DMS114 treated with DMSO at 0.1 percent for 48 hours (cell line): ENCODE measurements at regions not wholly inside any gene's neighbourhood (a gene's known extent, or its start where the extent isn't known, plus 50 kb on each side); places are given as distances from the start of the nearest gene placed in this dataset.
"Not testable (repeated sequence)": the region's sequence is repeated elsewhere in the genome, so short reads cannot be mapped to it uniquely, and the experiment has no call there.

Experiments
- DNase-seq: peaks from one replicate; lab custom pipeline; 2025; ENCODE audit not compliant: unreplicated experiment; lab: John Stamatoyannopoulos, UW

GRCh38 chr1:70745199-70745598 is 302.4 kb downstream of the PTGER3 start:
- peak; percentile 15 for DNase-seq

- DNase-seq: not testable (repeated sequence)
Observed at GRCh38 chr1:70746062-70746461, 301.6 kb downstream of the PTGER3 start.

- DNase-seq: not testable (repeated sequence)
Observed at GRCh38 chr1:70747123-70747522, 300.5 kb downstream of the PTGER3 start.

DNA sequence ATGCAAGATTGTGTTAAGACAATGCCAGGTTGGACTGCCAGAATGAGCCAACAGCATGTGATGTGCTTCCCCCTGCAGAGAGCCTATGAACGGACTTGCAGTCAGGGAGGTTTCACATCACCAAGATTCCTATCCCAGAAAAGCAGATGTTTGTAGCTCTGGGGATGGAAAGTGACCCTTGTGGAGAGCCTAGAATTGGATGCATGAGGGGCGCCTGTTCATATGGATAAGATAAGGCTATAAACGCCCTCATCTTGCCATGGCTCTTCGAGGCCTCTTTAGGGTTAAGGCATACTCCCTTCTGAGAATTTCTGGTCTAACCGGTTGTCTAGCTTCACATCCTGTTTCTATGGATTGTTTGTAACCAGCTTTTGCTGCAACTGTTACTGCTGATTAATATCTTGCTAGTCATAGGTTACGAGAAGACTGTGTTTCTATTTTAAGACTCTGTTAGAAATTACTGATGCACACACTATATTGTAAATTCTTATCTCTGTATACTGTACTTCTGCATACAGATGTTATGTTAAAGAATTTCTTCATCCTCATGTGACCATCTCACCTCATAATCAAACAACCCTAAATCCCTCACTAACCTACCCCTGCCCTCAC is 295.8 kb downstream of the PTGER3 start:
- DNase-seq: not testable (repeated sequence)

DNA sequence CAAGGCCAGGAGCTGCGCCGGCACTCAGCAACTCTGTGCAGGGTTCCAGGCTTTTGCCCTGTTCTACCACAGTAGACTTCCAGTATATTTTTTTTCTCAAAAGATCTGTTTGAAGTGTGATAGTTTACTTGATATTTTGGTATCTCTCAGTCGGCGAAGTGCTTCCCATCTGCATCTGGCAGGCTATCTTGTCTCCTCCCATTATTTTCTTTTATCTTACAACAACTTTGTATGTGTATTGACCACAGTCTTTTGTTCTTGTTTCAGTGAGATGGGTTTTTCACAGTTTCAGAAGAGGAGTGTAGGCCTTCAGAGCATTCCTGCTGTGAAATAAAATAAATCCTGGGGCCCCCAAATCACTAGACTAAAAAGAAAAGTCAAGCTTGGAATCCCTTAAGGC is 292.9 kb downstream of the PTGER3 start:
- DNase-seq: no peak

DNA sequence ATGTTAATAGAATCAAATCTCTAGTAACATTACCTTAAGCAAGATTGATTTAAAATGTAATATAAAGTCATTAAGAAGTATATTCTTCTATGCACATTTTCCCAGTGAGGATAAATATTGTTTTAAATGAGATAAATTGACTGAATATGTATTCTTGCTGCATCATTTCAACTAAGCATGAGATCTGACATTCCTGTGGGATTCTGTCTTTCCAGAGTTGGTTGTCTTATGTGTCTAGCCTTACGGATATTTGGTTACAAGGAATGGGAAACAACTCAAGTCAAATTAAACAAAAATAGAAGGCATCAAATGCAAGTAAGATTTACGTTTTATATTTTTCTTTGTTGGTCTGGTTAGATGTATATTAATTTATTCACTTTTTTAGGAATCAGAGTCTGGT is 287.5 kb downstream of the PTGER3 start:
- DNase-seq: no peak

DNA sequence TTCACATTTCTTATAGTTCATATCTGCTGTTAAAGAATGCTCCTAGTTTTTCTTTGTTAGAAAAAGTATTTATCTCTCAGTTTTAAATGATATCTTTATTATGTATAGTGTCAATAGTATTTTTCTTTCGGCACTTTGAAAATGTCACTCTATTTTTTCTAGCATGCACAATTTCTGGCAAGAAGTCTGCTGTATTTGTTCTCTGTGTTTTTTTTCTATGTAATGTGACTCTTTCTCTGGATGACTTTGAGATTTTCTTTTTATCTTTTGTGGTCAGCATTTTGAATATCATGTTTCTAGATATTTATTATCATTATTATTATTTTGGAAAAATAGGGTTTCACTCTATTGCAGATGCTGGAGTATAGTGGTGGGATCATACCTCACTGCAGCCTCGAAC is 285.2 kb downstream of the PTGER3 start:
- no peak for DNase-seq

DNA sequence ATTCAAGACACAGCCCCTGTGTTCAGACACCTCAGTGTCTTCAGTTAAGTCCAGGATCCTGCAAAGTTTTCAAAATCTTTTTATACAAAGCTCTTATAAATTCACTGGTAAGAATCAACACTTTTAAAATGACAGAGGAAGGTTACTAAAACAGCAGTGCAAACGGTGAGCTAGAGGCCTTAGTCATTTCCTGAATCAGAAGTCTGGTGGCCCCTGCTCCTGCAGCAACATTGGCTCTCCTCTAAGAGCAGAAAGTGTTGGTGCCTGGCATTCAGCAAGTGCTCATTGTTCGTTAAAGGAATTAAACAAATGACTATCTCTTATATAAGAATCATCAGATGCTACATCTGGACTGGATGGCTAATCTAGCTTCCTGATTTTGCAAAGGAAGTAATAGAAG is 282.9 kb downstream of the PTGER3 start:
- no peak for DNase-seq

DNA sequence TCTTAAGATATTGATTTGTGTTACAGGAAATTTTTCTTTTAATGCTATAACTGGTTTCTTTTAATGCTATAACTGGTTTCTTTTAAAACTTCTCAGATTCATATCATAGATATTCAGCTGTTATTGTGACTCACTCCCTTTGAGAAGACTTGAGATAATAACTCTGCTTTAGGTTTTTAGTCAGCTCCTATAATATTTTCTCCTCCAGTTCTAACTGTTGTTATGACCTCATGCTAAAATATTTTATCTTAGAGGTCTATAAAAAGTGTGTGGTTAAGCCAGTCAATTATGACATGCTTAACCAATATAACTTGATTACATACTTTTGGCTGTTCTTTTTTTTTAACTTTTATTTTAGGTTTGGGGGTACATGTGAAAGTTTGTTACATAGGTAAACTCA is 280.2 kb downstream of the PTGER3 start:
- DNase-seq: no peak

DNA sequence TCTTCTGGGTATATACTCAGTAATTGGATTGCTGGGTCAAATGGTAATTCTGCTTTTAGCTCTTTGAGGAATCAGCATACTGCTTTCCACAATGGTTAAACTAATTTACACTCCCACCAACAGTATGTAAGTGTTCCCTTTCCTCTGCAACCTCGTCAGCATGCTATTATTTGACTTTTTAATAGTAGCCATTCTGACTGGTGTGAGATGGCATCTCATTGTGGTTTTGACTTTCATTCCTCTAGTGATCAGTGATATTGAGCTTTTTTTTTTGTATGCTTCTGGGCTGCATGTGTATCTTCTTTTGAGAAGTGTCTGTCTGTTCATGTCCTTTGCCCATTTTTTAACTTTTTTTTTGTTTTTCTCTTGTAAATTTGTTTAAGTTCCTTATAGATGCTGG is 279.4 kb downstream of the PTGER3 start:
- DNase-seq: no peak

DNA sequence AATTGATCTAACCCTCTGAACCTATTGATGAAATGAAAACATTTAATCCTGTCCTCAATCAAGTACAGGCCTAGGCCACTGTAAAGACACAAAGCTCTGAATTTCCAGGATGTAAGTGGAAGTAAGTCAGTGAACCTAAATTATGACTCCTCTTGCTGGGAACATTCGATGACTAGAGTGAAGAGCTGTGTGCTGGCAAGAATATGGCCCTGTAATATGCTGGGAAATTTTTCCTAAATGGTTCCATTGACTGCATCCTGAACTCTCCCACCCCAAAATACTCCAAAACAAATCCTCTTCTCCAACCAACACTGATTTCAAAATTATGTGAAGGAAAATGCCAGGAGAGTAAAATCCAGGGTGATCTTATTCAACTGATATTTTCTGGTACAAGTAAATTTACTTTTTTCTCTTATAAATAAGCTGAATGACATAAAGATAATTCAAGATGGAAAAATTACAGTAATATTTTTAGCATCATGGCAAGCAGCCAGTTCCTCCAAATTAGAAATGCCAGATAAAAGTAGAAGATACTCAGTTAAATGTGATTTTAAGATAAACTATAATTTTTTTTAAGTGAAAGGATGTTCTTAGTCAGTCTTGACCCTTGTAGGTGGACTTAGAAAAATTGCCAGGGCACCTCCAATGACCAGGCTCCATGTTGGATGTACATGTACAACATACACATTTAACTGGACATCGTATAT is 269.4 kb downstream of the PTGER3 start:
- DNase-seq: no peak

DNA sequence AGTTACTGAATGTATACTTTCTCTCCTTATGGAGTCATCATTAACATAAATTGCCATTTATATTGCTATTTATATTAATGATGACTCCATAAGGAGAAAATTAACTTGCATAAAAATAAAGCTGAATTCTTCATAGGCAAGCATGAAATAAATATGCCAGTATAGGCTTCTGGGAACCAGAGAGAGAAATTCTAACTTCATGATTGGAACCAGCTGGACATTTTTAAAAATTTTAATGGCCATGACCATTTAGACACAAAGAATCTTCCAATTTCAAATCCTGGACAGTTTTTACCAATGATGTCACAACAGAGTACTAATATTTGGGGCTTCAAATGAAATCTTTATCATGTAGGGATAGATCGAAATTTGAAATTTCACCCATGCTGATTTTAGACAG is 268.7 kb downstream of the PTGER3 start:
- no peak for DNase-seq

DNA sequence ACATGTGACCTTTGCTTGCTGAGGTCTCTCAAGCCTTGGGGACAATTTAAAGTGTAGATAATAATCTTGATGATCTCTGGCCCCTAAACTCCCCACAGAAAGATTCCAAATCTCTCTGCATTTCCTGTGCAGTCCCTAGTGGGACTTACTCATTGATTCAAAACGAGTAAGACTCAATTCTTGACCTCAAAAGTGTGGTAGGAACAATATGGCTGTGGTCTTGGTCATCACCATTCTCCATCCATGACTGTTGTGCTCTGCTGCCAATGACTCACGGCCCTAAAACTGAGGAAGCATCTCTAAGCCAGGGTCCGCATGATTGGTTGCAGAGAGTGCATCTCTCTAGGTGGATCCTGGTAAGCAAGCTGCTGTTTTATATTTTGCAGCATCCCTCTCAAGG is 268.0 kb downstream of the PTGER3 start:
- DNase-seq: no peak

DNA sequence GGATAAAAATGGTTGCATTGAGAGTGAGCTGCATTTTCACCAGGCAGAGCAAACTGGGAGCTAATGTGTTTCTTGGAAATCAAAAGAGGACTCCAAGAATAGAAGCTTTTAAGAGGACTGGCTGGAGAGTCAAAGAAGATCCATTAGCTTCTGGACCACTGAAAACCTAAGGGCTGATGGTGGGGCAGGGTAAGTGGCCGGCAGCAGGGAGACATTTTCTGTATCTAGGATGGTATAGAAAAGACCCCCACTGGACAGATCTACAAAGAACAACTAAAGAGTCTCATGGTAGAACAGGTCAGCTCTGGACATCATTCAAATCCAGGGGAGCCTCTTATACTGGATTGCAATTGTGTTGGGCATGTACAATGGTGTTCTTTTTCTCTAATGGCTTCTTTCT is 262.3 kb downstream of the PTGER3 start:
- no peak for DNase-seq

DNA sequence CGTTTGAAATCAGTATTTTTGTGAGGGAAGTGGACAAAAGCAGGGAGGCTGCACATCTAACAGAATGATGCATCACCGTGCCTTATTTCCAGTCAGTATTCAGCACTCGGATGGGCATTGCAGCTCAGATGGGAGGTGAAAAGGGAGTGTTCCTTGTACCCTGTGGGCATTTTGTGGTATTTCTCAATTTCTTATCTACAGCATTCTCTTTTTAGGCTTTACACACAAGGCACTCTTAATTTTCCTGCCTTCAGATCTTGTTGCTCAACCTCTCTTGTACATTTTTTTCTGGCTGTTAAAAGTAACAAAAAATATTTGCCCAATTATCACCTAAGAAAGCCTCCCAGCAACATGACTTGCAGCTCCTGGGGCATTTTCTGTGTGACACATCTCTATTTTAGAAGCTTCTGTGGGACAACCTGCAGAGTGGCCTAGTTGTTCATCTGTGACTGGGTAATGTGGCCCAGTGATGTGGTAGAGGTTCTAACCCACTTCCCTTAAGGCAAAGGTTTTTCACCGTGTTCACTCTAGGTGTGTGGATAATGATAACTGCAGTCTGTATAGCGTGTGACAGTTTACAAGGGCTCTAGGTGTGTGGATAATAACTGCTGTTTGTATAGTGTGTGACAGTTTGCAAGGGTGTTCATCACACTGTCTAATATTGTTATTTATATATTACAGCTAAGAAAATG is 257.2 kb downstream of the PTGER3 start:
- DNase-seq: no peak

- not testable (repeated sequence) for DNase-seq
Observed at GRCh38 chr1:70795064-70795463, 252.6 kb downstream of the PTGER3 start.

DNA sequence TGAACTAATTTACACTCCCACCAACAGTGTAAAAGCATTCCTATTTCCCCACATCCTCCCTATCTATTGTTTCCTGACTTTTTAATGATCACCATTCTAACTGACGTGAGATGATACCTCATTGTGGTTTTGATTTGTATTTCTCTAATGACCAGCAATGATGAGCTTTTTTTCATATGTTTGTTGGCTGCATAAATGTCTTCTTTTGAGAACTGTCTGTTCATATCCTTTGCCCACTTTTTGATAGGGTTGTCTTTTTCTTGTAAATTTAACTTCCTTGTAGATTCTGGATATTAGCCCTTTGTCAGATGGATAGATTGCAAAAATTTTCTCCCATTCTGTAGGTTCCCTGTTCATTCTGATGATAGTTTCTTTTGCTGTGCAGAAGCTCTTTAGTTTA is 251.3 kb downstream of the PTGER3 start:
- DNase-seq: not testable (repeated sequence)

- not testable (repeated sequence) for DNase-seq
Observed at GRCh38 chr1:70802625-70803024, 245.0 kb downstream of the PTGER3 start.

- no peak for DNase-seq
Observed at GRCh38 chr1:70805641-70806040, 242.0 kb downstream of the PTGER3 start.

DNA sequence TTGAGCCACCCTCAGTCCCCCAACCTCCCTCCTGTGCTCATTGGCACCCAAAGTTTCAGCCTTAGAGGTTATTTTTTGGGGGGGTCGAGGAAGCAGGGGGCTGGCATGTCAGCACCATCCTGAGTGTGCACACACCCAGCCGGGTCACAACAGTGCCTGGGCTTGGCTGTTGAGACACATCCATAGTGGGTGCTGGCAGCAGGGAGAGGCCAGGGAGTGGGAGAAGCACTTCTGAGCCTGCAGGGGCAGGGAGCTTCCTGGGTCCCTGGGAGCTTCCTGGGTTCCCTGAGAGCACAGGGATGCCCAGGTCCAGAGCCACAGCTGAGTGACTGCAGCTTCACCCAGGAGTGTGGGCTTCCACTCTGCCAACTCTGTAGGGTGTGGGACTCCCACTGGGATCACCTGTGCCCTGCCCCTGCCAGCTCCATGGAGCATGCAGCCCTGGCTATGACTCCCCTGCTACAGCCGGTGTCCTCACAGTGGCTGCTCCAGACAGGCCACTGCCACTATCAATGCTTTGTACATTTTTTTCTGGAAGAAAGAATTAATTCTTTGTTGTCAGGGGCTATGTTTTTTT is 240.4 kb downstream of the PTGER3 start:
- DNase-seq: no peak

DNA sequence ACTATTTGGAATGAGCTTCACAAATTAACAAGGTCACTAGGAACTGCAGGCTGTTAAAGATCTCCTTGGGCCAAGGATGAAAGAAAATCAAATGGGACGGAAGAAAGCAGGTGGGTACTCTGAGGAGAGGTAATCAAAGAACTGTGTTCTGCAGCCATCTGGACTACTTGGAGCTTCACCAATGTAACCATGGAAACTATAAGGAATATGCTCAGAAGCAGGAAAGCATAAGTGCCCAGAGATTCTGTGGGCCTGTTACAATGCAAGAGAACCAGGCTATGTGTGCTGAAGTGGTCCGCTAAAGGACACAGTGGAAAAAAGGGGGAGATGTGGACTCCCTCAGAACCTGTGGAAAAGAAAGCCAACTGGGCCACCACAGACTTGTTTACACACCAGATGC is 238.5 kb downstream of the PTGER3 start:
- no peak for DNase-seq

GRCh38 chr1:70811815-70812214 is 235.8 kb downstream of the PTGER3 start:
- DNase-seq: no peak
